GM20000 (cell line): ENCODE measurements at regions not wholly inside any gene's neighbourhood (a gene's known extent, or its start where the extent isn't known, plus 50 kb on each side); places are given as distances from the start of the nearest gene placed in this dataset.

Experiments
- DNase-seq: peaks from one replicate; pipeline ENCODE4 v3.0.0; 2012; ENCODE audit warnings: low spot score
- CTCF ChIP-seq: IDR thresholded peaks from 2 replicates; pipeline ENCODE4 v1.5.1; 2012; ENCODE audit warnings: mild to moderate bottlenecking, control low read depth; ENCODE audit errors: extremely low read depth, missing control alignments

GRCh38 chr6:14277405-14277930 lies 159.9 kb downstream of the CD83 start:
- no peak for DNase-seq
- TF ChIP-seq CTCF: no peak

- TF ChIP-seq CTCF: no peak
- DNase-seq: no peak
Observed at GRCh38 chr6:14278006-14278405, 160.4 kb downstream of the CD83 start.

GRCh38 chr6:14278446-14278845 lies 160.9 kb downstream of the CD83 start:
- DNase-seq: no peak
- no peak for TF ChIP-seq CTCF

GRCh38 chr6:14280006-14280510 lies 162.5 kb downstream of the CD83 start:
- no peak for TF ChIP-seq CTCF
- DNase-seq: no peak

GRCh38 chr6:14280766-14281293 lies 163.3 kb downstream of the CD83 start:
- DNase-seq: no peak
- TF ChIP-seq CTCF: no peak

- TF ChIP-seq CTCF: no peak
- DNase-seq: no peak
Observed at GRCh38 chr6:14281811-14282660, 164.5 kb downstream of the CD83 start.

GRCh38 chr6:14282854-14283505 lies 165.4 kb downstream of the CD83 start:
- DNase-seq: no peak
- TF ChIP-seq CTCF: no peak
